ENCODE measurements at regions not wholly inside any gene's neighbourhood (a gene's known extent, or its start where the extent isn't known, plus 50 kb on each side); places are given as distances from the start of the nearest gene placed in this dataset.

DNA sequence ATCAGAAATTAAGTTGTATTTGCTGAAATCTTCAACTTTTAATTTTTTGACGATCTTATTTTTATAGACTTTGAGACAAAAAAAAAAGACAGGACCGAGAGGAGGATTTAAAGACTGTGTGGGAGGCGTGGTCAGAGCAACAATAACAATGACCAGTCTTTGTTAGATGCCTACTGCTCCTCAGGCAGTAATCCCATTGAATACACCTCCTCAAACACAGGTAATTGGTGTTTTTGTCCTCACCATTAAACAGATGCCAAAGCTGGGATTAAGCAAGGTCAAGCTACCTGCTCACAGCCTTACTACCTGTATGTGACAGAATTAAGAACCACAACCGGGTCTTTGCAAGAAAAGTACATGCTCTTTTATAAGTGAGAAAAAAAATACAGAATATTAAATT is 233.3 kb upstream of the GRAMD2B start:
- TF ChIP-seq, protein P1, sequence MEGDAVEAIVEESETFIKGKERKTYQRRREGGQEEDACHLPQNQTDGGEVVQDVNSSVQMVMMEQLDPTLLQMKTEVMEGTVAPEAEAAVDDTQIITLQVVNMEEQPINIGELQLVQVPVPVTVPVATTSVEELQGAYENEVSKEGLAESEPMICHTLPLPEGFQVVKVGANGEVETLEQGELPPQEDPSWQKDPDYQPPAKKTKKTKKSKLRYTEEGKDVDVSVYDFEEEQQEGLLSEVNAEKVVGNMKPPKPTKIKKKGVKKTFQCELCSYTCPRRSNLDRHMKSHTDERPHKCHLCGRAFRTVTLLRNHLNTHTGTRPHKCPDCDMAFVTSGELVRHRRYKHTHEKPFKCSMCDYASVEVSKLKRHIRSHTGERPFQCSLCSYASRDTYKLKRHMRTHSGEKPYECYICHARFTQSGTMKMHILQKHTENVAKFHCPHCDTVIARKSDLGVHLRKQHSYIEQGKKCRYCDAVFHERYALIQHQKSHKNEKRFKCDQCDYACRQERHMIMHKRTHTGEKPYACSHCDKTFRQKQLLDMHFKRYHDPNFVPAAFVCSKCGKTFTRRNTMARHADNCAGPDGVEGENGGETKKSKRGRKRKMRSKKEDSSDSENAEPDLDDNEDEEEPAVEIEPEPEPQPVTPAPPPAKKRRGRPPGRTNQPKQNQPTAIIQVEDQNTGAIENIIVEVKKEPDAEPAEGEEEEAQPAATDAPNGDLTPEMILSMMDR (conservative IDR thresholded peaks at IDR 0.05; ENCODE audit: low read depth, low read length) = no peak
- no peak for TF ChIP-seq EZH2 (IDR thresholded peaks at IDR 0.05; ENCODE audit: low read length, unreplicated experiment)
